ENCODE measurements at regions not wholly inside any gene's neighbourhood (a gene's known extent, or its start where the extent isn't known, plus 50 kb on each side); places are given as distances from the start of the nearest gene placed in this dataset.
"Not testable (repeated sequence)": the region's sequence is repeated elsewhere in the genome, so short reads cannot be mapped to it uniquely, and the experiment has no call there.

DNA sequence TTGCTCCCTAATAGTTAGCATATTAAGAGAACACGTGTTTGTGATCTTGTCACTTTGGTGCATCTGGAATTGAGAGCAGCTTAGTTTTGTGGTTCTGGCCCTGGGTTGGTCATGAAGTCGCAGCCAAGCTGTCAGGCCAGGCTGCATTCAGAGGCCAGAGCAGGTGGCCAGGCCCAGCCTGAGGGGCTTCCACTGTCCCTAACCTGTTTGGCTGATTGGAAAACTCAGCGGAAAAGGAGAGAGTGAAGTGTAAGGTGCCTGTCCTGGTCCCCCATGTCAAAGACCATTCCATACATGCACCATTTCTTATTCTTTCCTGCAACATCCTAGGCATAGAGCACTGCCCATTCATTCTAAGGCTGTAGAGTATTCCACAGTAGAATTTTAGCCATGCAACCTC lies 111.5 kb upstream of the IGLL5 start:
- DNase-seq (ENCODE audit: low read depth), result no peak

DNA sequence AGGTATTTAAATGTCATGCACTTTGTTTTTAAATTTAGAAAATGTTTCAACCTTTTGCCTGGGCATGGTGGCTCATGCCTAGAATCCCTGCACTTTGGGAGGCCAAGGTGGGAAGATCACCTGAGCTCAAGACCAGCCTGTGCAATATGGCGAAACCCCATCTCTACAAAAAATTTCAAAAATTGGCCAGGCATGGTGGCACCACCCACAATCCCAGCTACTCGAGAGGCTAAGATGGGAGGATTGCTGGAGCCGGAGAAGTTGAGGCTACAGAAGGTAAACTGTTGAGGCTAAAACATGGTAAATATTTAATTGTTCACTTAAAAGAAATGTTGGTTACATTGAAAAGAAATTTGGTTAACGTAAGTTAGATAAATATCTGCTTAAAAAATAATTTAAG lies 108.4 kb upstream of the IGLL5 start:
- DNase-seq (ENCODE audit: low read depth), result no peak

- DNase-seq (ENCODE audit: low read depth), result no peak
These were observed 104.0 kb upstream of the IGLL5 start for GRCh38 chr22:22783575-22783974.

DNA sequence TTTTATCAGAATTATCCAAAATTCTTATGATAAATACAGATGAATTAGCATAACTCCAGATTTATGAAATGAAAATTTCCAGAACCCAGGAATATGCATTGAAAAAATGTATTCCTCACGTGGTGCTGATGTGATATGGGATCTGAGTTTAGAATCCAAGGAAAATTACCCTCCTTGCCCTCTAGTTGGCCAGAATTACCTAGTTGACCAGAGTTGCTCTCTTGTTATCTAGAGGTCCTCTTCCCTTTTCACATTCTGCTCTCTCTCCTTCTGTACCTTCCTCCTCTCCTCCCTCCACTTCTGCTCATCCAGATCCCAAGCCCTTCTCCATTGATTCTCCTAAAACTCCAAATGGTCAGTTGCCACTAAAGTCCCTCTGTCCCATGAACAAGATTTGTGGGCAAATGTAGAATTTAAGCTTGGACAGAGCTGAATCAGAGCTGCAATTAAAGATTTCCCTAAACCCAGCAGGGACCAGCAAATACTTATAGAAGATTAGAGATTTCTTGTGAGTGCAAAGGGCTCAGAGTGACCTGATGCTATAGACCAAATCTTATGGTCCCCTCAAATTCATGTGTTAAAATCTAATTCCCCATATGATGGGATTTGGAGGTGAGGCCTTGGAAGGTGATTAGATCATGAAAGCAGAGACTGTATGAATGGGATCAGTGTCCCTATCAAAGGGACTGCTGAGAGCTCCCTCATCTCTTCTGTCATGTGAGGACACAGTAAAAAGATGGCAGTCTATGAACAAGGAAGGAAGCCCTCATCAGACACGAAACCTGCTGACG lies 103.2 kb upstream of the IGLL5 start:
- DNase-seq (ENCODE audit: low read depth), result no peak

DNA sequence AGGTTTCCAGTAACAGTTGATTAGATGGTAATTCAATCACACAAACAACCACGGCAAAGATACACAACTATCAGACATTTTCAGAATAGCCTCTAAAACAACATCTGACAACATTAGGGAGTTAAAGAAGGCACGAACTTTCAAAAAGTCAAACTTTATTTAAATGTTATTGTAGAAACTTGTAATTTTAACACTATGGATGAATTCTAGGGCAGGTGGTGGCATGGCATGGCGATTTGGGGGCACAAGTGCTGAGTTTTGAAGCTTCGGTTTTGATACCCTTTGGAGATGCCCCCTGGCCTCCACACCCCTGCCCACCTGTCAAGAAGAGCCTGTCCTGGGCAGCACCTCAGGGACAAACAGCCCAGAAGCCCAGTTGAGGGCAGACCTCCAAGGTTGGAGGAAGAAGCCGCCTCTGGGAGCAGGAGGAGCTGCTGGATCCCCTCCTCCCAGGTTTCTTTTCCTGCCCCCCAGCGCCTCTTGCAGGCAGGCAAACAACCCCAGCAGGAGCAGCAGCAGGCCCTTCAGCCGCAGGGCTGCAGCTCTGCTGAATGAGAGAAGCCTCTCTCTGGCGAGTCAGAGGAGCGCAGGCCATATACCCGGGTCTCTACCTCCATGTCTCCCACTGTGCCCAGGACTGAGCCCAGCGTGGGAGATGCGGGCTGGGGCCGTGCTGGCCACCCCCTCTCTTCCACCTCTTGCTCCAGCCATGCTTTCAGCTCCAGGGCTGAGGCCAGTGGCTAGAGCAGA lies 102.1 kb upstream of the IGLL5 start:
- DNase-seq (ENCODE audit: low read depth), result no peak

DNA sequence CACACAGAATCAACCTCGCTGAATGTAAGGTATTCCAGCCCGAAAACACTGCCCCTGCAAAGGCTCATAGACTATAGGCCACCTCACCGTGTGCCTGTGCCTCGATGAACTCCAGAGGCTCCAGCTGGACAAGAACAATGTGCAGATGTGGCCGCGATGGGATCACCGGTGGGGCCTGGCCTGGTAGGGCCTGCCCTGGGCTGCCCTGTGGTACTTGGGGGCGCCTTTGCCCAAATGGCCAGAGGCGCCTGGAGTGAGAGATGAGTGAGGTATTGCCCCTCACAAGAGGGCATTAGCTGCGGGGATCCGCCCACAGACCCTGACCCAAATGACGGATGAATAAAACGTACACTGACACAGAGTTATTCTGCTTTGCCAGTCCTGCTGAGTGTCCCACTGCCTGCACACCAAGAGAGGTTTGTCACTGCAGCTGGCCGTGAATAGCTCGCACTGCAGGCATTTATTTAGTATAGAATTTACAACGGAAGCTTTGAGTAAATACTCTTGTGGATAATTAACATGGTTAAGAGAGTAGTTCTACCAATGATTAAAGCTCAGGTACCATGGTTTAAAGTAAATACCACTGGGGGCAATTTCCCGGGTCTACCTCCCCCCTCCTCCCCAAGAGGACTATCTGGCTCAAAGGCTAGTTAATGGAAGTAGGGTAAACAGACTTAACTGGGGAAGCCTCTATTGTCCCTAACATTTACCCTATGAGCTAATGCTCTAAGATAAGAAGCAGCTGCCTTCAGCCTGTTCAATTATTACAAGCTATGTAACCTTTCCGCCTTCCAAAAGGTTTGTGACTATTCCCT lies 101.1 kb upstream of the IGLL5 start:
- no peak for DNase-seq (ENCODE audit: low read depth)

GRCh38 chr22:22787151-22787550 lies 100.5 kb upstream of the IGLL5 start:
- no peak for DNase-seq (ENCODE audit: low read depth)

DNA sequence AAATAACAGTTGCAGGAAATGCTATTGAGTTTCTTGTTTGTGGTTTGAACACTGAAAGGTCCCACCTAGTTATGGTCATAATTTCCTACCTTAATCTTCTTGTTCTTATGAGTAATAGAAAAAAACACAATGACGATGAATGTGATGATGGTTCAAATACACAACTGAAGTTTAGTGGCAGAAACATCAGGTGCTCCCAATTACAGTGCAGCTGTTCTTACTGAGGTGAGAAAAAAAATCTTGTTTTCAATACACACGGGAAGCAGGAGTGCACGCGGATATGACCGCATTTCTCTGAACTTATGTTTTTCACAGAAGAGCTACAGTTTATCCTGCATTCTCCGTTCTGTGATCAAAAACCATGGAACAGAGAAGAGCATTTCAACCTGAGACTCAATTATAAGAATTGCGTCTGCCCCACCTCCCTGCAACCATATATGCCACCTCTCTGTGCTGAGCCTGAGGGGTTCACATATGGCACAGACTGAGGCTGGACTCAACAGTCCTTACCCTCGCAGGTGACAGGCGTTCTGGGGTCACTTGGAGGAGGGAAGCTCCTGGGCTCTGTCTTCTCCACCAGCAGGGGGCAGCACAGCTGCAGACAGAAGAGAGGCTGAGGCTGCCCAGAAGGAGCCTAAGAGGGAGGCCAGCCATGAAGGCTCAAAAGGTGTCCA lies 99.7 kb upstream of the IGLL5 start:
- DNase-seq (ENCODE audit: low read depth), result peak; percentile 32

GRCh38 chr22:22788460-22789037 lies 99.1 kb upstream of the IGLL5 start:
- no peak for DNase-seq (ENCODE audit: low read depth)

GRCh38 chr22:22789233-22789921 lies 98.2 kb upstream of the IGLL5 start:
- DNase-seq (ENCODE audit: low read depth), result no peak

DNA sequence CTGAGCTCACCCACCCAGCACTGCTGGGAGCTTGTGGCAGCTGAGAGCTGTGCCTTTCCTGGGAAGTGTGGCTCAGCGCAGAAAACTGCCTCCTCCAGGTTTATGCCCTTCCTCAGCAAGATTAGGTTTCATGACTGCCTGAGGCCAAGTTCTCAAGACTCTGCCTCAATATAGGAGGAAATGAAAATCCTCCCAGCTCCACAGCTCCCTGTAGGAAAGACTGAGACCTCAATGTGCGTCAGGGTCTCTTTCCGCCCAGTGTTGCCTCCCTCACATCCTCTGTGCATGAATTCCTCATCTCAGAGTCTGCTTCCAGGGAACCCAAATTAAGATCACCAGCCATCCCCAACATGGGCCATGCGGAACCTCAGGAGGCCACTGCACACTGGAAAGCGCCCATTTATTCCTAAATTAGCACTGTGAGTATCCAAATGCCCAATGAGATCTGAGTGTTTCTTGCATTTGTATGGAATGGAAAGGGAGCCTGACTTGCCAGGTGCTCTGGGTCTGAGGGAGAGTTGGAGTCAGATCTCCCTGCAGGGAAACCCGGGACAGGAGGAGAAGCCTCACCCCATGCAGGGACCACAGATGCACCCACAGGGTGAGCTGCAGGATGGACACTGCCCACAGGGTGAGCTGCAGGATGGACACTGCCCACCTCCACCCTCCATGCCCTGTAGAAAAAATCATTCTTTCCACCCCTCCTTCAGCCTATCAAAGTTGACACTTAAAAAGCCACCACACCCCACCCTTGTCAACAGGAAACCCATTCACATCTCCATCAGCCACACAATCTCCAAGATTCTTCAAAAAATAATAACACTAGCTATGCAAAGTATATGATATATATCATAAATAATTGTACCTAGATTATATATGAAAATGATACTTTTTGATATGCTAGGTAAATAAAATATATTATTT lies 97.4 kb upstream of the IGLL5 start:
- no peak for DNase-seq (ENCODE audit: low read depth)

DNA sequence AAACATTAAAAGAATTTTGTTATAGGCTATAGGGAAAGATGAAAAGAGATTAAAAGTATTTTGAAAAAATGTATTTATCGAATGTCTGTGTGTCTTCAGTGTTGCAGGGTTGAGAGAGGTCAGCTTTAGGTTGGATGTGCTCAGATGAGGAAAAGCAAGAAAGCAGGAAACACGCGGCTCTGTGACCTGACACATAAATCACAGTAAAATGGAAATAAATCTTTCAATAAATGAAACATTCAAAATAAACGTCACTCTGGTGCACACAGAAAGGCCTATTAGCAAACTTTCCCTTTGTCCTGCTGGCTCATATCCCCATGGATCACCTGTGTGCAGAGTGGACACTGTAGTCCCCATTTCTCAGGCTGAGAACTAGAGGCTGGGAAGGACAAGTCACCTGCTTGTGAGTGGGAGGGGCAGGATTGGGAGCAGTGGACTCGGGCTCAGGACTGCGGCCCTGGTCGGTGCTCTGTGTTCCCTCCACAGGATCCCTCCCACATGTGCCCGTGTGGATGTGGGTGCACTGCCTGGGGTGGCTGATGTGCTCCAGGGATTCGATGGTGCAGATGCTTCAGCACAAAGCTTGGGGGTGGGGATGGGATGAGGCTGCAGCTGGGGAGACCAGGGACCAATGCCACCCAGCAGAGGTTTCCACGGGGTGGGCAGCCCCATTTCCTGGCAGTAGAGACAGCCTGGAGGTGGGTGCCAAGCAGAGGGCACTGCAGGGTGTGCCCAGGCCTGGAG lies 96.0 kb upstream of the IGLL5 start:
- no peak for DNase-seq (ENCODE audit: low read depth)

DNA sequence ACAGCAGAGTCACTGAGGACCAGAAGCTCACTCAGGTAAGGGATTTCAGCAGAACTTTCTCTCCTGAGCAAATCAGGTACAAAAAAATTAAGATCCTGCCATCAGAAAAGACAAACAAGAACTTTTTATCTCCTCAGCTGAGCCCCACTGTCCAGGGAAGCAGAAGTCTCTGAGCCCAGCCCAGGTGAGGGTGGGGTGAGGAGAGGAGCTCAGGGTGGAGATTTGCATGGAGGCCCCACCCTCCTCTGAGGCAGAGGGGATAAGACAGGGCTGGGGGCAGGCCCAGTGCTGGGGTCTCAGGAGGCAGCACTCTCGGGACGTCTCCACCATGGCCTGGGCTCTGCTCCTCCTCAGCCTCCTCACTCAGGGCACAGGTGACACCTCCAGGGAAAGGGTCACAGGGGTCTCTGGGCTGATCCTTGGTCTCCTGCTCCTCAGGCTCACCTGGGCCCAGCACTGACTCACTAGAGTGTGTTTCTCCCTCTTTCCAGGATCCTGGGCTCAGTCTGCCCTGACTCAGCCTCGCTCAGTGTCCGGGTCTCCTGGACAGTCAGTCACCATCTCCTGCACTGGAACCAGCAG lies 95.3 kb upstream of the IGLL5 start:
- DNase-seq (ENCODE audit: low read depth), result not testable (repeated sequence)

GRCh38 chr22:22795639-22796038 lies 92.0 kb upstream of the IGLL5 start:
- not testable (repeated sequence) for DNase-seq (ENCODE audit: low read depth)

- DNase-seq (ENCODE audit: low read depth), result no peak
These were observed 90.9 kb upstream of the IGLL5 start for GRCh38 chr22:22796724-22797123.

- no peak for DNase-seq (ENCODE audit: low read depth)
These were observed 89.4 kb upstream of the IGLL5 start for GRCh38 chr22:22798232-22798616.

DNA sequence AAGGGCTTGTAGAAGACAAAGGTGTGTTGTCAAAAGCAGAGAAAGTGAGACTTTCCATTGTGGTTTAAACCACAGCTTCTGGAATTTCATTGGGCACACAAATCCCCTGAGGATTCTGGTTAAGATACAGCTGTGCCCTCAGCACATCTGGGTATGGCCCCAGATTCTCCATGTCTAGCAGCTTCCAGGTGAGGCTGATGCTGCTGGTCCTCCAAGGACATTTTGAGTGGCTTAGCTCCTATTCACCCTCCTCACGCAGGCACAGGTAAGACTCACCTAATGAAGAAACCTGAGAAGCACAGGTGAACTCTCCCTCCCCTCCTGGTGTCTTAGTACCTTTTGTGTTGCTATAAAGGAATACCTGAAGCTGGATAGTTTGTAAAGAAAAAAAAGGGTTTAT lies 88.9 kb upstream of the IGLL5 start:
- no peak for DNase-seq (ENCODE audit: low read depth)

DNA sequence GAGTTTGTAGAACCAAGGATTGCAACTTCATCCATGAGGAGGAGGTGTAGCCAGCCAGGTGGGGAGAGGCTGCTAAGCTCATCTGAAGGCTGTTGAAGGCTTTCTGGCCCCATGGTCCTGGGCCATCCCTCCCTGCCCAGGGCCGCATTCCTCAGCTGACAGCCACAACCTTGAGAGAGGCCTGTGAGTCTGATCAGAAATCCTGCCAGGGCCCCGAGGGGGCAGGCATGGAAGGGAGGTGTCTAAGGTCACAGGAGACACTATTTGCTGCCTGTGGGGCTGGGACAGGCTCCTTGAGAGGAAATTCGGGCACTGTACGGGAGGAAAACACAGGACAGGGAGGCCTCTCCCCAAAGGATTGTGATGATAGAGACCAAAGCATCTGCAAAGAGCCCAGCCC lies 88.1 kb upstream of the IGLL5 start:
- no peak for DNase-seq (ENCODE audit: low read depth)

DNA sequence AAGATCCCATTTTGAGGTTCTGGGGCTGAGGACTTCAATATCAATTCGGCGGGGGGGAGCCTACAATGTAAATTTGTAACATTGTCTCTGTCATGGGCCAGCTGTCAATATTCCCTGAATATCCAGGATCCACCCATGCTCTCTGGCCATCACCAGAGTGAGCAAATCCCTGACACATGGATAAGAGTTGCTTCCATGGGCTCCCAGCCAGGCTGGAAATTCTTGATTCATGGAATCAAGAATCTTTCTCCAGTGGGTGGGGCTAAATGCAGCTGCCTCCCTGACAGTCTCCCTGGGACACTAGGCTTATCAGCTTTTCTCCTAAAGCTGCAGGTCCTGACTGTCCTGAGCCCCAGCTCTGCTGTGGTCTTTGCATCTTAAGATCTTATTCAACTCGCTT lies 86.9 kb upstream of the IGLL5 start:
- DNase-seq (ENCODE audit: low read depth), result no peak
